ENCODE measurements at regions not wholly inside any gene's neighbourhood (a gene's known extent, or its start where the extent isn't known, plus 50 kb on each side); places are given as distances from the start of the nearest gene placed in this dataset.

- TF ChIP-seq CTCF (IDR thresholded peaks at IDR 0.05) (no peak), POLR2A (IDR thresholded peaks at IDR 0.05) (no peak)
Measured at GRCh38 chr14:86652526-86652925, 1122.6 kb downstream of the FLRT2 start.

Data from adrenal gland (tissue), 5 donors.